ENCODE measurements at regions not wholly inside any gene's neighbourhood (a gene's known extent, or its start where the extent isn't known, plus 50 kb on each side); places are given as distances from the start of the nearest gene placed in this dataset.

- FAIRE-seq (no peak), ATAC-seq (no peak), DNase-seq (ENCODE audit: low read depth, low spot score) (no peak)
- CTCF ChIA-PET = no interaction called here
- no peaks in the 10 kb centered on the region for H3K4me1 ChIP-seq (ENCODE audit: control insufficient read depth, insufficient read depth, low read length)
- WGBS (ENCODE audit: insufficient coverage, insufficient replicate concordance, low lambda C conversion rate, missing lambda C conversion rate) = 0% methylated on average over 1 of the region's 1 CpG
- no peaks in the 10 kb centered on the region for H3K27me3 ChIP-seq (replicated peaks in 1 of 2; ENCODE audit: control insufficient read depth in 2 of 2, insufficient read depth in 2 of 2, low read length in 1 of 2)
- no peaks in the 10 kb centered on the region for H4K20me1 ChIP-seq (ENCODE audit: control insufficient read depth, insufficient read depth)
- H2AFZ ChIP-seq (ENCODE audit: control insufficient read depth, low read depth, low read length) = no peak overlapping the region
- H3K9me3 ChIP-seq (replicated peaks; ENCODE audit: control insufficient read depth, insufficient read depth, low read length) = no peaks in the 10 kb centered on the region
- H3K4me3 ChIP-seq = no peak overlapping the region
- no peak overlapping the region for H3K27ac ChIP-seq (ENCODE audit: control insufficient read depth, insufficient read depth)
- H3K4me2 ChIP-seq (ENCODE audit: control insufficient read depth, insufficient read depth) = no peak overlapping the region
- no TSS peak for BruUV-seq (replicated peaks)
- H3K79me2 ChIP-seq (ENCODE audit: control insufficient read depth, insufficient read depth, low read length) = no peaks in the 10 kb centered on the region
- RAD21 ChIA-PET (ENCODE audit: unreplicated experiment) = no interaction called here
- POLR2A ChIA-PET = no interaction called here
- intact Hi-C loops (cut with micrococcal nuclease; ENCODE audit: unreplicated experiment) = no loop called here
- no peak overlapping the region for H3K9ac ChIP-seq (ENCODE audit: control insufficient read depth, insufficient read depth, low read length)
- SMC1A ChIA-PET (ENCODE audit: uncharacterized antibody, unreplicated experiment) = no interaction called here
- in situ Hi-C loops (cut with MboI) = no loop called here
- H3K36me3 ChIP-seq (ENCODE audit: control insufficient read depth in 2 of 2, insufficient read depth in 2 of 2, low read length in 1 of 2) = no peaks in the 10 kb centered on the region
- no peak for TF ChIP-seq IRF5 (IDR thresholded peaks at IDR 0.05; ENCODE audit: borderline replicate concordance)
- TF ChIP-seq EED (IDR thresholded peaks at IDR 0.05; ENCODE audit: low read depth) = no peak
- TF ChIP-seq, protein P1, sequence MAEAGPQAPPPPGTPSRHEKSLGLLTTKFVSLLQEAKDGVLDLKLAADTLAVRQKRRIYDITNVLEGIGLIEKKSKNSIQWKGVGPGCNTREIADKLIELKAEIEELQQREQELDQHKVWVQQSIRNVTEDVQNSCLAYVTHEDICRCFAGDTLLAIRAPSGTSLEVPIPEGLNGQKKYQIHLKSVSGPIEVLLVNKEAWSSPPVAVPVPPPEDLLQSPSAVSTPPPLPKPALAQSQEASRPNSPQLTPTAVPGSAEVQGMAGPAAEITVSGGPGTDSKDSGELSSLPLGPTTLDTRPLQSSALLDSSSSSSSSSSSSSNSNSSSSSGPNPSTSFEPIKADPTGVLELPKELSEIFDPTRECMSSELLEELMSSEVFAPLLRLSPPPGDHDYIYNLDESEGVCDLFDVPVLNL (IDR thresholded peaks at IDR 0.05; ENCODE audit: low read depth, low read length) = no peak
- no peak for TF ChIP-seq CEBPB (IDR thresholded peaks at IDR 0.05; ENCODE audit: borderline replicate concordance in 1 of 2, low read depth in 2 of 2, low read length in 2 of 2)
- TF ChIP-seq PML (IDR thresholded peaks at IDR 0.05; ENCODE audit: low read length) = no peak
- TF ChIP-seq, protein P2, sequence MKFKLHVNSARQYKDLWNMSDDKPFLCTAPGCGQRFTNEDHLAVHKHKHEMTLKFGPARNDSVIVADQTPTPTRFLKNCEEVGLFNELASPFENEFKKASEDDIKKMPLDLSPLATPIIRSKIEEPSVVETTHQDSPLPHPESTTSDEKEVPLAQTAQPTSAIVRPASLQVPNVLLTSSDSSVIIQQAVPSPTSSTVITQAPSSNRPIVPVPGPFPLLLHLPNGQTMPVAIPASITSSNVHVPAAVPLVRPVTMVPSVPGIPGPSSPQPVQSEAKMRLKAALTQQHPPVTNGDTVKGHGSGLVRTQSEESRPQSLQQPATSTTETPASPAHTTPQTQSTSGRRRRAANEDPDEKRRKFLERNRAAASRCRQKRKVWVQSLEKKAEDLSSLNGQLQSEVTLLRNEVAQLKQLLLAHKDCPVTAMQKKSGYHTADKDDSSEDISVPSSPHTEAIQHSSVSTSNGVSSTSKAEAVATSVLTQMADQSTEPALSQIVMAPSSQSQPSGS (IDR thresholded peaks at IDR 0.05; ENCODE audit: low read length) = no peak
- TF ChIP-seq, protein P3, sequence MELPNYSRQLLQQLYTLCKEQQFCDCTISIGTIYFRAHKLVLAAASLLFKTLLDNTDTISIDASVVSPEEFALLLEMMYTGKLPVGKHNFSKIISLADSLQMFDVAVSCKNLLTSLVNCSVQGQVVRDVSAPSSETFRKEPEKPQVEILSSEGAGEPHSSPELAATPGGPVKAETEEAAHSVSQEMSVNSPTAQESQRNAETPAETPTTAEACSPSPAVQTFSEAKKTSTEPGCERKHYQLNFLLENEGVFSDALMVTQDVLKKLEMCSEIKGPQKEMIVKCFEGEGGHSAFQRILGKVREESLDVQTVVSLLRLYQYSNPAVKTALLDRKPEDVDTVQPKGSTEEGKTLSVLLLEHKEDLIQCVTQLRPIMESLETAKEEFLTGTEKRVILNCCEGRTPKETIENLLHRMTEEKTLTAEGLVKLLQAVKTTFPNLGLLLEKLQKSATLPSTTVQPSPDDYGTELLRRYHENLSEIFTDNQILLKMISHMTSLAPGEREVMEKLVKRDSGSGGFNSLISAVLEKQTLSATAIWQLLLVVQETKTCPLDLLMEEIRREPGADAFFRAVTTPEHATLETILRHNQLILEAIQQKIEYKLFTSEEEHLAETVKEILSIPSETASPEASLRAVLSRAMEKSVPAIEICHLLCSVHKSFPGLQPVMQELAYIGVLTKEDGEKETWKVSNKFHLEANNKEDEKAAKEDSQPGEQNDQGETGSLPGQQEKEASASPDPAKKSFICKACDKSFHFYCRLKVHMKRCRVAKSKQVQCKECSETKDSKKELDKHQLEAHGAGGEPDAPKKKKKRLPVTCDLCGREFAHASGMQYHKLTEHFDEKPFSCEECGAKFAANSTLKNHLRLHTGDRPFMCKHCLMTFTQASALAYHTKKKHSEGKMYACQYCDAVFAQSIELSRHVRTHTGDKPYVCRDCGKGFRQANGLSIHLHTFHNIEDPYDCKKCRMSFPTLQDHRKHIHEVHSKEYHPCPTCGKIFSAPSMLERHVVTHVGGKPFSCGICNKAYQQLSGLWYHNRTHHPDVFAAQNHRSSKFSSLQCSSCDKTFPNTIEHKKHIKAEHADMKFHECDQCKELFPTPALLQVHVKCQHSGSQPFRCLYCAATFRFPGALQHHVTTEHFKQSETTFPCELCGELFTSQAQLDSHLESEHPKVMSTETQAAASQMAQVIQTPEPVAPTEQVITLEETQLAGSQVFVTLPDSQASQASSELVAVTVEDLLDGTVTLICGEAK (IDR thresholded peaks at IDR 0.05; ENCODE audit: borderline replicate concordance) = no peak
- TF ChIP-seq MEF2B (IDR thresholded peaks at IDR 0.05; ENCODE audit: partially characterized antibody, poor library complexity, severe bottlenecking) = no peak
- no peak for TF ChIP-seq SP1 (IDR thresholded peaks at IDR 0.05; ENCODE audit: low read depth, low read length)
- TF ChIP-seq YY1 (IDR thresholded peaks at IDR 0.05; ENCODE audit: low read depth, low read length) = no peak
- TF ChIP-seq, protein P4, sequence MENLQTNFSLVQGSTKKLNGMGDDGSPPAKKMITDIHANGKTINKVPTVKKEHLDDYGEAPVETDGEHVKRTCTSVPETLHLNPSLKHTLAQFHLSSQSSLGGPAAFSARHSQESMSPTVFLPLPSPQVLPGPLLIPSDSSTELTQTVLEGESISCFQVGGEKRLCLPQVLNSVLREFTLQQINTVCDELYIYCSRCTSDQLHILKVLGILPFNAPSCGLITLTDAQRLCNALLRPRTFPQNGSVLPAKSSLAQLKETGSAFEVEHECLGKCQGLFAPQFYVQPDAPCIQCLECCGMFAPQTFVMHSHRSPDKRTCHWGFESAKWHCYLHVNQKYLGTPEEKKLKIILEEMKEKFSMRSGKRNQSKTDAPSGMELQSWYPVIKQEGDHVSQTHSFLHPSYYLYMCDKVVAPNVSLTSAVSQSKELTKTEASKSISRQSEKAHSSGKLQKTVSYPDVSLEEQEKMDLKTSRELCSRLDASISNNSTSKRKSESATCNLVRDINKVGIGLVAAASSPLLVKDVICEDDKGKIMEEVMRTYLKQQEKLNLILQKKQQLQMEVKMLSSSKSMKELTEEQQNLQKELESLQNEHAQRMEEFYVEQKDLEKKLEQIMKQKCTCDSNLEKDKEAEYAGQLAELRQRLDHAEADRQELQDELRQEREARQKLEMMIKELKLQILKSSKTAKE (IDR thresholded peaks at IDR 0.05; ENCODE audit: low read depth, poor library complexity, severe bottlenecking) = no peak
- no peak for TF ChIP-seq POLR2AphosphoS5 (IDR thresholded peaks at IDR 0.05; ENCODE audit: low read length)
- no peak for TF ChIP-seq NR2F1 (conservative IDR thresholded peaks at IDR 0.05)
- no peak for TF ChIP-seq JUND (IDR thresholded peaks at IDR 0.05; ENCODE audit: low read depth, low read length)
Observed at GRCh38 chr4:148883435-148883834, 441.2 kb upstream of the NR3C2 start.

All from GM12878 (cell line).